ENCODE measurements at regions not wholly inside any gene's neighbourhood (a gene's known extent, or its start where the extent isn't known, plus 50 kb on each side); places are given as distances from the start of the nearest gene placed in this dataset.
"Not testable (repeated sequence)": the region's sequence is repeated elsewhere in the genome, so short reads cannot be mapped to it uniquely, and the experiment has no call there.

DNA sequence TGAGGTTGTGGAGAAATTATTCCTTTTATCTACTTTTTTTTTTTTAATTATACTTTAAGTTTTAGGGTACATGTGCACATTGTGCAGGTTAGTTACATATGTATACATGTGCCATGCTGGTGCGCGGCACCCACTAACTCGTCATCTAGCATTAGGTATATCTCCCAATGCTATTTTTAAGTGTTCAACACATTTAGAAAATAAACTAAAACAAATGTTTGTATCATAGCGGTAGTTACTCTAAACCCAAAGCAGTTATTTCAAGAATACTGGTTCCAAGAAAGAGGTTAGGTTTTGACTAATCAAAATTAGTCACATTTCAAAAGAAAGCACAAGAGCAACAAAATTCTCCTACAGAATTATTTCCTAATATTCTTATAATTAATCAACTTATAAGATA is 119.5 kb upstream of the SEM1 start:
- not testable (repeated sequence) for DNase-seq

DNA sequence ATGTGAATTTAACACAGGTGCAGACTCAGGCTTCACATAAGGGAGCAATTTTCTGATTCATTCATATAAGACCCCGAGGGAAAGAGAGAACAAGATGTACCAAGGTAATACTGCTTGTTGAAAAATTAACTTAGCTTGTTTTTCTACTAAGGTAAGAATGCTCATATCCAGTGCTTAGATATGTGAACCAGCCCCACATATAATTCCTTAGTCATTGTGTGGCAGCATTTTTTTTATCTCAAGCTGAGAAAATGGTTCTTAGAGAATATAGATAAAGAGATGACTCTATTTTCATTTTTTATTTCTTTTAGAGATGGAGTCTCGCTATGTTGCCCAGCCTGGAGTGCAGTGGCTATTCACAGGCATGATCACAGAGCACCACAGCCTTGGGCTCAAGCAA is 121.8 kb upstream of the SEM1 start:
- no peak for DNase-seq

DNA sequence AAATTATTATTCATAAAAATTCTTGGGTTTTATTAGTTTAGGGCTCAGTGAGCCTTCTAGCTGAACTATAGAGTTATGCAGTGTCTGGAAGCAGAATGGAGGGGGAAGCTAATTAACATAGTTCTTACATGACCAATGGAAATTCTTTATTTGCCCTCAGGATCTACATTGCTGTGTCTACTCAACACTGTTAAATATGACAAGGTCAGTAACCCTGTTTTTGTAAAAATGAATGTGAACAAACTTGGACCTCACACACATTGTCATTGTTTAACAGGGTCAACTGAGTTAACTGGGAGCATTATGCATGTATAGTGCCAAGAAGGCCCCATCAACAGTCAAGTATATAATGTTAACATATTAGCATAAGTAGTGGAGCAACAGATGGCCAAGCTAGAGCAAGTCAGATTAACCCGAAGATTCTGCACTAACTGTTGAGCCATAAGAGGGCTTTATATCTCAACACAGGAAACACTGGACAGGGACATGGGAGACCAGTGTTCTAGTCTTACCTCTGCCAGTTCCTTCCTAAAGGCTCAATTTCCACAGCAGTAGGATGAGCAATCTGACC is 122.5 kb upstream of the SEM1 start:
- no peak for DNase-seq

DNA sequence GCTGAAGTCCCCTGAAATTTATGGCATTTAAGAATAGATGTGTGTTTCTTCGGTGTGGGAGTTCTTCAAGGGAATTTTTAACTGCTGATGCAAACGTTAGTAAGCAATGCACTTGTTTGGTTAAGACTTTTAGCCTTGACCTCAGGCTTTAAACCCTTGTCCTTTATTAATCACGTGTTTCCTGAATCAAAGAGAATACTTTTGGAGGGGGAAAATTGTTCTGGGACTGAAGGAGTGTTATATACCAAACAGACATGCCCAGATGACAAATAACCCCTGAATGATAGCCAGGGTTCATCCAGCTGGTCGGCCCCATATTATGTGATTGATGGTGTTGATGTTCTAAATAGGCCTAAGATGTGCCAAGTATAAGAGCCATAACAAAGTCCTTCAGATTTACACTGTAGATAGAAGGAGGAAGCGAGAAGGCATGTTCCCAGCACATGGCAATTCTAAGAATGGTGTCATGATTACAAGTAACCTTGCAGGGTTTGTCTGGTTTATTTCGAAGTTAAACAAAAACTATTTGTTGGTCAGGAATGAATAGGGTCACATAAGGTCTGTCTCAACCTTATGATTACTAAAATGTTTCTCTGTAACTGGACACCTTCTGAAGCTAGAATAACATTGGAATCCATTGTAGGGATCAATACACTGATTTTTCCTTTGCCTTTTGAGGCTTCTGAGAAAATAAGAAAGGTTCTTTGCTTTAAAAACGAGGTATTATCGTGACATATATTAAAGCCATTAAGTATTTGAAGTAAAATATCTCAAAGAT is 124.2 kb upstream of the SEM1 start:
- no peak for DNase-seq

DNA sequence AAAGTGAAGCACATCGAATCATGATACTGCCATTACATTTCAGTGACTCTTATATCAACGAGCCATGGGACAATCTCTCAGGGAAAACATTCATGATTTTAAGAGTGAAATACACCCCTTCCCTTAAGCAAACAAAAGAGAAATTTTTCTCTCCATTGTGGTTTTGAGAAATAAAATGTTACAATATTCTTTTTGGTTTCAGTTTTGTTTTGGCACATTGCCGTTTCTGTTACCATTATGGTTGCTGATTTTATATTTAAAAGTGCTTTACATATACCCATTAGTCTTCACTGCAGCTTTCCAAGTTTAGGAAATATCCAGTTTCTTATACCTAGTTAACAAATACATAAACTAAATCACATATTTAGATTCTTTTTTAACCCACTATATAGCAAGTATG is 126.8 kb upstream of the SEM1 start:
- DNase-seq, result no peak

DNA sequence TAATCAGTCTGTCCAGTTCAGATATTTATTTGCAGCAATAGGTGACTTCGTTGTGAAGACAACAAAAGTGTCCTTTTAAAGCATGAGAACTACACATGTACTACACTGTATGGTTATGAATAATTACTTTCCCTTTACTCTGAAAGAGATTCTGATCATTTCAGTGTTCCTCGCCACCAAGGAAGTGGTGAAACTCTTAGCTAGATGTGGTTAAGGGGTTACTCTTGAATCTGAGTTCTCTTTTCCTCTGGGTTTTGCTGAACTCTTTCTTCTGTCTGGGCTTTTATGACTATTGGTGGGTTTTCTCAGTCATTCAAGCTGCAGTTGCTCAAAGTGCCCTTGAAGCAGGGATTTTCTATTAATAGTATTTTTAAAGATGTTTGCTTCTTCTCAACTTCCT is 127.9 kb upstream of the SEM1 start:
- DNase-seq, result peak; percentile 11

DNA sequence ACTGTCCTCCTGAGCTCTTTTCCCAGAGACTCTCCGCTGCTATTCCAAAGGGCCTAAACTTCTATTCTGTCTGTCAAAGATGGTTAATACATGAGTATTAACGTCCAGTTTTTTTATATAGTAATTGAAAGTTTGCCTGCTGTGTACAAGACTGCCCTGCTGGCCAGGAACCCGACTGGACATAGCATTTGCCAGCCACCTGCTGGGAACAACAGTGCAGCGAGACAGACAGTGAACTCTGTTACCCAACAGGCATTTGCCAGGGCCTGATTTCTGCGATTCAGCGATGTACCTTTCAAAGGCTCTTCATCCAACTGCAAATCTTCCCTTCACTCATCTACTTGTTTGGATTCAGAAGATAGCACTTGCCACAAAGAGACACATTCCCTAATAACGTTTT is 128.8 kb upstream of the SEM1 start:
- DNase-seq, result no peak

DNA sequence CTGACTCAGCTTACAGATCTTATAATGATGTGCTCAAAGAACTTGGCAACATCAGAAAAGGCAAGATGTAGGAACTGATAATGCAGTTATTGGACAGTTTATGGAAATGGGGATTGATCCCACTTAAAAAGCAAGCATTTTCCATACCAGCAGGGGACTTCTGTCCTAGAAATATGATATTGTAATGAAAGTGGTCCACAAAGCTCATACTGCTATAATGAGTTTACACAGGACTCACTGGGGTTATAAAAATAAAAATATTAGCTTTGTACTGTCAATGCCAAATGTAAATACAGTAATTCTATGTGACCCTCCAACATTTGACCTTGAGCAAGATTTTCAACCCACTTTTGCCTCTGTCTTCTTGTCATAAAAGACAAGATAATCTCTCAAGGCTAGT is 145.5 kb upstream of the SEM1 start:
- no peak for DNase-seq

DNA sequence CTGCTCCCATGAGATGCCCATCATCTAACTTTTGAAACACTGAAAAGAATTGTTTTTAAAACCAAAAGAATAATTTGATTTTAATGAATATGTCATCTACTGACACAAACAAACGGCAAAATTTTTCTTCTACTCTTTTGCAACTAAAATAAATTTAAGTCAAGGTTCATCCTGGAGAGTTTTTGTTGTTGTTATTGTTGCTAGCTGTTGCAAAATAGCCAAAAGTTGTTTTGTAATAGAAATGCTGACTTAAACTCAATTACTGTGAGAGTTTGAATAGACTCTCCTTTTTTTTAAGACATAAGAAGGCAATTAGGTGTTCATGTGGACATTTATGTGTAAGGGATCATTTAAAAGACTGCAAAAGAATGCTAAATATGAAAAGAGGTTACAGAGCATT is 146.0 kb upstream of the SEM1 start:
- no peak for DNase-seq

DNA sequence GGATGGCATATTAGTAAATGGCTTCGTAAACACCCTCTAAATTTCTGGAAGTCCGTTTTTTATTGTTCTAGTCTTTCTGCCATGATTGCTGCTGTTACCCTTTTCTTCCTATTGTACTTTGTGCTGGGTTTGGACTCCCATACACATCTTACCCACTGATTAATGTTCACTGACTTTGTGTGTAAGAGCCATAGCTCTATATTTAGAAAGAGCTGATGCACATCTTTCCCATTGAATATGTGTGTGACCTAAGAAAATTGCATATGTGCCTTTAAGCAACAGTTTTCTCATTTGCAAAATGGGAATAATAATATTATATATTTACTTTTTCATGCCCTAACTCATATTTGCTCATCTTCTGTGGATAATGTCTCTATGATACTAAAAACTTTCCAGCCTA is 135.8 kb upstream of the DLX6 start:
- no peak for DNase-seq

DNA sequence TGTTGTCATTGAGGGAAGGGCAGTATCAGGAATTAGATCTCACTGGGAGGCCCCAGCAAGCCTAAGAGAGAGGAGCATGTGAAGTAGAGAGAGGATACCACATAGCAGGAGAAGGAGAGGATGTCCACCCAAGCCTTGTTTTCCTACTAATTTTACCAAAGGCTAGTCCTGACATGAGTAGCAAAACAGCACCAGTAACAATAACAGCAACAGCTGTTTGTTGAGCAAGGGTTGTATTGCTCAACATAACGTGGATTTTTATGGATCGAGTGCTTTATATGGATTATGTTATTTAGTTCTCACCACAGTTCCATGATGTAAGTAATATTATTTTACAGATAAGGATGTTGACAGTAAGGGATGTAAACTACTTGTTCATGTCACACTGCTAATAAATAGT is 135.2 kb upstream of the DLX6 start:
- DNase-seq, result no peak

DNA sequence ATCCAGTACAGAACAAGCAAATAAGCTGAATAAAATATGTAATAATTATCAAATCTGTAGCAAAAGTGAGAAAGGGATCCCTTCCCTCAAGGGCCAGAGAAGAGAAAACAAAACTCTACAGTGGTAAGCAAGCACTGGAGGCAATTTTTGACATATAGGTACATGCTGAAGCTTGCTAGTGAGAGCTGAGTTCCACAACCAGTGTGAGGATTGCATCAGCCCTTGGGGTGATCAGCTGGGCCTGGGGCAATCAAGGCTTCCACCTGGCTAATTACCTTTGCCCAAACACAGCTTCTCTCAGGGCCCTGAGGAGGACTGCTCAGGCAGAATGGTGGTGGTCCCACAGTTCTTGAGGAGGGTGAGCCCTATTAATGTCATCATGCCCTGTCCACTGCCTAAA is 134.4 kb upstream of the DLX6 start:
- no peak for DNase-seq

DNA sequence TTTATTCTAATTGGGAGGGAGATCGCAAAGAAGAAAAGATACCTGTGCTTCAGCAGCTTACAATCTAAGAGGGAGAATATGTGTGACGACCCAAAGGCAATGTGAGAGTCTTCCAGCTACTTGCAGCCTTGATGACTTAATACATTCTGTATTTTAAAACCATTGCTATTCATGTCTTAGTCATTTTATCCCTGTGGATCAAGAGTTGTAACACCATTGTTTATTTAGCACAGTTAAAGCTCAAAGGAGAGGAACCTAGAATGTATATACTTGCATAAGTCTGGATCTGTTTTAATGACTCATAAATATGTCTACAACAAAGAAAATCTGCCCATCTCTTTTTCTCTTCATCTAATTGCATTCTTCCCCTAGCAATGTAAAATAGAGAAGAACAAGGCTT is 117.9 kb upstream of the DLX6 start:
- no peak for DNase-seq

DNA sequence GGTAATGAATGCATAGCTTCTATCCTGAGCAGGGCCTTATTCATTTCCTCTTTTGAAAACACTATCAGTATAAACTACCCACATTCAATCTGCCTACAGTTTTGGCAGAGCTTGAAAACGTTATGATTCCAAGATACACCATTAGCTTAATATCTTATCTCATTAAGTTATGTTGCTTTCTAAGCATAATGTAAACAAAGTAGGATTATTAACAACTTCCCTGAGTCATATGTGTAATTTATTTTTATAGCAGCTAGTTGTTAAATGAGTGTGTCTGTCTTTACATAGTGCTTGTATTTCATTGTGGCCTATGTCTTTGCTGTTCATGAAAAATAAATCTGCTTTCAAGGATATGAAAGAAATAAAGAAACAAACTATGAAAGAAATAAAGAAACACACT is 106.2 kb upstream of the DLX6 start:
- no peak for DNase-seq

DNA sequence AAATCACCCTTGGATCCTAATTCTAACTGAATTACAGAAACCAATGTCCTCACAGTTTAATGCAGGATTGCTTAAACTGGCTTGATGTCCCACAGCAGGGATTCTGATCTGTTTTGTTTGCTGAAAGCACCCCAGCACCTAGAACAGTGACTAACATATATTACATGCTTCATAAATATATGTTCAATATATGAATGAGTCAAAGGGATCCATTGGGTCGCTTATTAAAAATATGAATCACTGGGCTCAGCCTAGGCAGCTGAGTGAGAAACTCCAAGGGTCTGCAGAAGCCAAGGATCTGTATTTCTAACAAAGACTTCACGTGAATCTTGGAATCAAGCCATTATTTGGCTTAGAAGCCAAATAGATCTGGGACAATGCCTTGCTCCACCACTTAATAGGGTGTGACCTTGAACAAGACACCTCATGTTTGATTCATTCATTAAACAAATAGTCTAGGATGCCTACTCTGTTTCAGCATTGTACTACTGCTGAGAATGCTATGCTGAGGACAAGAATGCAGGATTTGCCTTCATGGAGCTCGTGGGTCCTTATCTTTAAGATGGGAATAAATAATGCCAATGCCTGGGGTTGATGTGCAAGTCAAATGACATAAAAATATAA is 103.4 kb upstream of the DLX6 start:
- no peak for DNase-seq

DNA sequence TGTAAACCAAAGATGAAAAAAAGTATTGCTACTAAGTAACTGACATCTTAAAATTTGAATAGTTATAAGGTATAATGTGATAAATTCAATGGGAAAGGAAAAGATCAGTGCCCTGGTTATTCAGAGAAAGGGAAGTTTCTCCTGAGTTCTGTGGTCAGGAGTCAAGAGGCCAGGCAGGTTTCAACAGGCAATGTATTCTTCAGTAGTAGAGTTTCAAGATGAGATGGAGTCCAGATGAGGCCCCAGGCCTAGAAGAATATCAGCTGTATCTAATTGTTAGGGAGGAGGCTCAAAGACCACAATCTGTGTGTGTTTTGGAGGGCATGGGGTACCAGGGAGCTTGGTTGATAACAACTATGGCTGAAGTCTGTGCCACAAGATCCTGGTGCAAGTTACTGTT is 101.4 kb upstream of the DLX6 start:
- no peak for DNase-seq

DNA sequence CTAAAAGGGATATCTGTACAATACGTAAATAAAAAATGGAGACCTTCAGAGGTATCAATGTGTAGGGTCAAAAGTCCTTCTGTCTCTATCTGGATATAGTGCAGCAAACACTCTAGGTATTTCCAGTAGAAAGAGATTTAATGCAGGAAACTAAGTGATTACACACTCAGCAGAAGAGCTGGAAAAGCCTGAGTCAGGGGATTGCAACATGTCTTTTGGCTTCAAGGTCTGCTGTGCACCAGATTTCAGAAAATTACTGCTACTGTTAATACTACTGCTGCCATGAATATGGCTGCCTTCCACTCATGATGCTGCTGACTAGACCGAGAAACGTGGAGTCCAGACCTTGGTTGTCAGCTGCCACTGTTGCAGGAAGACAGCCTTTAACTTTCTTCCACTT is 94.9 kb upstream of the DLX6 start:
- no peak for DNase-seq

DNA sequence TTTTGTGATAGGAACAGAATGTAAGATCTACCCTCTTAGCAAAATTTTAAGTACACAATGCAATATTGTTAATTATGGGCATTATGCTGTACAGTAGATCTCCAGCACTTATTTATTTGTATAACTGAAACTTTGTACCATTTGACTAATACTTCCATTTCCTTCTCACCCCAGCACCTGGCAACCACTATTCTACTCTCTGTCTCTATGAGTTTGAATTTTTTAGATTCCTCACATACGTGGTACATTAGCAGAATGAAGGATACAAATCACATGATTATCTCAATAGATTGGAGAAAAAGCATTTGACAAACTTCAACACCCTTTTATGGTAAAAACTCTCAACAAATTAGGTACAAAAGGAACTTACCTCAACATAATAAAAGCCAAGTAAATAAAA is 90.3 kb upstream of the DLX6 start:
- no peak for DNase-seq

DNA sequence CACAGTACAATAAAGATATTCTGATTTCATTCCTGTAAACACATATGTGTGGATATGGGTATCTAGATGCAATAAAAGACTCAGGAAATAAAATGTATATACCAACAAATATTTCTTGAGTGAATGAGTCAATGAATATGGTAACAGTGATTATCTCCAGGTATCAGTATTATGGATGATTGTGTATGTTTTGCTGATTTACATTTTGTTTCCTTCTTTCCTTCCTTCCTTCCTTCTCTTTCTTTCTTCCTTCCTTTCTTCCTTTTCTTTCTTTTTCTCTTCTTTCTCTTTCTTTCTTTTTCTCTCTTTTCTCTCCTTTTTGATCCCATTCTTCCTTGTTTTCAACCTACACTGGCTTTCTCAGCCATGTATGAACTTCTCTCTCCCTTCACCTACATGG is 85.3 kb upstream of the DLX6 start:
- no peak for DNase-seq

DNA sequence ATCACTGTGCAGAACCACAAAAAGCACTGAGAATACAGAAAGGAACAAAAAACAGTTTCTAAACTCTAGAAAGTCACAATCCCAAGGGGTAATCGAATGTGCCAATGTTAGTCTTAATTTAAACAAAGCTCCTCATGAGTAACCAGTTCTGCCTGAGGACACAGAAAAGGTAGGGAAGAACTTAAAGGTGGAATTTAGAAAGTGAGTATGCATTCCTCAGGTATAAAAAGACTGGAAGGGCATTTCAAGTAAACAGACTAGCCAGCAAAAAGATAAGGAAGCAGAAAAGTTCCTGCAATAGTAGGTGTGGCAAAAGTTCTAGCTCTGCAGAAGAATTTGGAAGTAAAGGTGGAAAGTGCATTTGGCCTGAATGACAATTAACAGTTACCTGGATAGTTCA is 84.6 kb upstream of the DLX6 start:
- DNase-seq, result no peak

DNA sequence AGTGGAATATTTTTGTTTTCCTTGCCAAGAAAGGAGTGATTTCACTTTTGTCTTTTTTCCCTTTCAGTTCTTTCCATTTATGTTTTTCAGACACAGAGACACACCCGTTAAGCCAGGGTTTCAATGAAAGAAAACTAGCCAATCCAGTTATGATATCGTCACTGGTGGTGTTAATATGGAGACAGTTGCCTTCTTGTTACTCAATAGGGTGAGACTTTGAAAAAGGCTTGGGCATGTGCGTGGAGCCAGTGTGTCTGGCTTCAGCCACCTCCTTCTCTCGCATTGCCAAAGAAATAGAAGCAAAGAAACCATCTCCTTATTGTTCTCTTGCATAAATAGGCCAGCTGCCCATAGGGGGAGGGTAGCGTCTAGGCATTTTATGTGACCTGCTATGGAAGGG is 84.1 kb upstream of the DLX6 start:
- DNase-seq, result no peak

DNA sequence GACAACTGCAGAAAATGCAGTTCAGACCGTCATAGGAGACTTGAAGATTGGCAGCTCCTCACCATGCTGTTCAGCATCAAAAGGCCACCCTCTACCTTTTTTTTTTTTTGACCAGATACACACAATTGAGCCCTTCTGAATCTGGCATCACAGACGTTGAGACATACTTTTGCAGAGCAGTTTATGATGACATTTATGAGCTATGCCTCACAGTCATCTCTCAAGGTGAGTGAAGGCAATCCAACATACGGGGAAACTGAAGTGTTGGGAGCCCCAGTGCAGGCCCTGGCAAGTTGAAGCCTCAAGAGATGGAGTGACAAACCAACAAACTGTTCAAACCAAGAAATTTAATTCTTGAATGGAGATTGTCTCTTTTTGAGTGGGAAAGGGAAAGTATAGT is 83.6 kb upstream of the DLX6 start:
- DNase-seq, result no peak

DNA sequence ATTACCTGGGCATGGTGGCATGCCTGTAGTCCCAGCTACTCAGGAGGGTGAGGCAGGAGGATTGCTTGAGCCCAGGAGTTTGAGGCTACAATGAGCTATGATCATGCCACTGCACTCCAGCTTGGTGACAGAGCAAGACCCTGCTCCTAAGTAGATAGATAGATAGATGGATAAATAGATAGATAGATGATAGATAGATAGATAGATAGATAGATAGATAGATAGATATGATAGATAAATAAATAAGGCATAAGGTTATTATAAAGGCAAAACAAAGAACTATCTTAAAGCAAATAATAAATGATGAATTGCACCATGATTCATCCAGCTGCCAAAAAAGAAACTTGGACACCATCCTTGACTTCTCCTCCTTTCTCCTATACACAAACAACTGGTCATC is 82.0 kb upstream of the DLX6 start:
- DNase-seq, result not testable (repeated sequence)

DNA sequence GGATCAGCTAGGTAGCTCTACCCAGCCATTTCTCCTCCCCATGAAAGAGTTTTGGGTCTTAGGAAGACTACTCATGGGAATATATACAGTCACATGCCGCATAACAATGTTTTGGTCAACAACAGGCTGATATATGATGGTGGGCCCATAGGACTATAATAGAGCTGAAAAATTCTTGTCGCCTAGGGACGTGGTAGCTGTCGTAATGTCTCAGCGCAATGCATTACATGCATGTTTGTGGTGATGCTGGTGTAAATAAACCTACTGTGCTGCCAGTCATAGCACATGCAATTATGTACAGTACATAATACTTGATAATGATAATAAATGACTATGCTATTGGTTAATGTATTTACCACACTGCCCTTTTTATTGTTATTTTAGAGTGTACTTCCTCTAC is 78.2 kb upstream of the DLX6 start:
- no peak for DNase-seq

DNA sequence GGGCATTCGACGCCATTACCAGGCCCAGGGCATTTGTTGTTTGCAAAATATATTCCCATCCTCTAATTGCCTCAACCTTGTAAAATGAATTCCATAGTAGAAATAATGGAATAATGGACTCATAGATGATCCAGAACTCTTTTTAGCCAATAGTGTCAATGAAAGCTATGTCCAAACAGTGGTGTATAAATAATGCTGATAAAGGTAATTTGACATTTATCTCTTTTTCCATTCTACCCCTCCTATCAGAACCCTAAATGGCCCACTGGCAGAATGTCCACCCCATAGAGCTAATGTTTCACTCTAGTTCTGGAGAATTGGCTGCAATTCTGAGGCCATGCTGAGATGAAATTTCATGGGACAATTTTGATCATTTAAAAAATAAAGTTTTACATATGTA is 76.4 kb upstream of the DLX6 start:
- no peak for DNase-seq

All from stimulated activated CD4-positive, alpha-beta T cell treated with anti-CD3 and anti-CD28 coated beads, Interleukin-1b, Interleukin-23, amount 100 ng/mL, for 48 hours (primary cell).